ENCODE measurements at regions not wholly inside any gene's neighbourhood (a gene's known extent, or its start where the extent isn't known, plus 50 kb on each side); places are given as distances from the start of the nearest gene placed in this dataset.

GRCh38 chrX:44621078-44621477 lies 78.4 kb upstream of the FUNDC1 start:
- Histone ChIP-seq H3K9me3 (no peaks in the 10 kb centered on the region), H3K27me3 (no peaks in the 10 kb centered on the region), H3K27ac (no peak overlapping the region), H3K4me1 (no peaks in the 10 kb centered on the region), H3K36me3 (no peaks in the 10 kb centered on the region), H3K4me3 (no peak overlapping the region)
- 9 to 30% methylated on average over 4 of the region's 4 CpGs for WGBS, 2 donors
- intact Hi-C loops (cut with DNase I), result no loop called here
- no peak for DNase-seq
- no peak for TF ChIP-seq EP300 (IDR thresholded peaks at IDR 0.05)
- no peak for TF ChIP-seq CTCF (IDR thresholded peaks at IDR 0.05)
- TF ChIP-seq POLR2A (IDR thresholded peaks at IDR 0.05), result no peak
- no peak for TF ChIP-seq POLR2AphosphoS5 (IDR thresholded peaks at IDR 0.05)

DNA sequence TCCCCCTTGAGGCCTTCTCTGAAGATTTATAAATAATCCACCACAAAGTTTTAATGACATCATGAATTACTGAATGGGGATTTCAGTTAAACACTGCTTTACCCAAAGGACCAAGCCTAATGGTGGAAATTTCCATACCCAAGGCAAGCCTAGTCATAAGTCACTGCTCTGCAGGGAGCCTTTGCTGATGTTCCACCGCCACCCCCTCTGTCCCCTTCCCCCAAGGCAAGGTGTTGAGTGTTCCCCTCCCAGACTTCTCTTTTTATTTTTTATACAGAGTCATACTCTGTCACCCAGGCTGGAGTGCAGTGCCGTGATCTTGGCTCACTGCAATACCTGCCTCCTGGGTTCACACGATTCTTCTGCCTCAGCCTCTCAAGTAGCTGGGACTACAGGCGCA lies 76.4 kb upstream of the FUNDC1 start:
- no peaks in the 10 kb centered on the region for H3K4me1 ChIP-seq
- WGBS, 2 donors, result 69 to 94% methylated on average over 4 of the region's 4 CpGs
- intact Hi-C loops (cut with DNase I), result no loop called here
- no peak for TF ChIP-seq POLR2AphosphoS5 (IDR thresholded peaks at IDR 0.05)
- no peak for TF ChIP-seq CTCF (IDR thresholded peaks at IDR 0.05)
- TF ChIP-seq EP300 (IDR thresholded peaks at IDR 0.05), result no peak
- no peak for TF ChIP-seq POLR2A (IDR thresholded peaks at IDR 0.05)
- DNase-seq, result no peak
- no peaks in the 10 kb centered on the region for H3K27me3 ChIP-seq
- H3K9me3 ChIP-seq, result no peaks in the 10 kb centered on the region
- no peak overlapping the region for H3K4me3 ChIP-seq
- H3K27ac ChIP-seq, result no peak overlapping the region
- no peaks in the 10 kb centered on the region for H3K36me3 ChIP-seq

DNA sequence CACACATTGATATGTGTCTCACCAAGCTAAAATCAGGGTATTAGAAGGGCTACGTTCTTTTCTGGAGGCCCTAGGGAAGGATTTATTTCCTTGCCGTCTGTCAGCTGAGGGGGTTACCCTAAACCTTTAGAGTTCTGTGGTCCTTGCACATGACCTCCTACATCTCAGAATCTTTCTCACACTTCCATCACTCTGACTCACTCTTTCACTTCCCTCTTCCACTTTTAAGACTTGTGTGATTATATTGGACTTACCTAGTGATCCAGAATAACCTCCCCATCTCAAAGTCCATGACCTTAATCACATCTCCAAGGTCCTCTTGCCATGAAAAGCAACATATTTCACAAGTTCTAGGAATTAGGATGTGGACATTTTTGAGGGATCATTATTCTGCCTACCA lies 53.6 kb upstream of the FUNDC1 start:
- DNase-seq, result no peak
- Histone ChIP-seq H3K36me3 (no peaks in the 10 kb centered on the region), H3K27ac (no peak overlapping the region), H3K9me3 (no peaks in the 10 kb centered on the region), H3K4me1 (no peaks in the 10 kb centered on the region), H3K4me3 (no peak overlapping the region), H3K27me3 (no peaks in the 10 kb centered on the region)
- intact Hi-C loops (cut with DNase I), result no loop called here
- 83 to 86% methylated on average over 2 of the region's 2 CpGs for WGBS, 2 donors
- TF ChIP-seq CTCF (IDR thresholded peaks at IDR 0.05) (no peak), POLR2A (IDR thresholded peaks at IDR 0.05) (no peak), EP300 (IDR thresholded peaks at IDR 0.05) (no peak), POLR2AphosphoS5 (IDR thresholded peaks at IDR 0.05) (no peak)

Small RNA genes lying in the stretch of these regions (small RNA-seq; reads per million reads assigned to genes)
- 0 reads per million in 3 donors for gene RN7SL291P
